Activated T-helper 1 cell treated with anti-CD3 and anti-CD28 coated beads, Interleukin-2, amount 50 U/mL, for 16 hours (primary cell): ENCODE measurements at regions not wholly inside any gene's neighbourhood (a gene's known extent, or its start where the extent isn't known, plus 50 kb on each side); places are given as distances from the start of the nearest gene placed in this dataset.

Experiments
- DNase-seq, 2 donors: peaks; one replicate each; pipeline ENCODE4 v3.0.0-alpha.2; 2020; ENCODE audit warnings: low read depth in 1 of 2, low spot score in 1 of 2

DNA sequence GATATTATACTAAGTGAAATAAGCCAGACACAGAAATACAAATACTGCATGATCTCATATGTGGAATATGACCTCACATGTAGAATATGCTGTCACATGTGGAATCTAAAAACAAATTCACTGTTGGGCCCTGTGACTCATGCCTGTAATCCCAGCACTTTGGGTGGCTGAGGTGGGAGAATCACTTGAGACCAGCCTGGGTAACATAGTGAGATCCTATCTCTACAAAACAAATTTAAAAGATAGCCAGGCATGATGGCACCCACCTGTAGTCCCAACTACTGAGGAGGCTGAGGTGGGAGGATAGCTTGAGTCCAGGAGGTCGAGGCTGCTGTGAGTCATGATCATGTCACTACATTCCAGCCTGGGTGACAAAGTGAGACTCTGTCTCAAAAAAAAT lies 160.3 kb downstream of the PTEN start:
- no peak for DNase-seq

DNA sequence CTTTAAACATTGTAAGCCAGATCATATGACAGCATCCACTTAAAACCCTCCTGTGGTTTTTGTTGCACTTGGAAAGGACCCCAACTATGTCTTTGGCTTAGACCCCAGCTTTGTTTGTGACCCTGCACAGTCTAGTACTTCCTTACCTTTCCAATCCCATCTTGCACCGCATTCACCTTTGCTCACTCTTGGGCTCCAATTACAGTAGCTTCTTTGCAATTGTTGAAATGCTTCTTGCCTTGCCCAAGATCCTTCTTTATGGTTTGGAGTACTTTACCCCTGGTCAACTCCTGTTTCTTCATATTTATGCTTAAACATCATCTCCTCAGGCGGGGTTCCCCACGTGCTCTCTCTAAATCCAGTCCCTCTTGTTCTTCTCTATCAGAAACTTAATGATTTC lies 162.6 kb downstream of the PTEN start:
- DNase-seq: no peak

DNA sequence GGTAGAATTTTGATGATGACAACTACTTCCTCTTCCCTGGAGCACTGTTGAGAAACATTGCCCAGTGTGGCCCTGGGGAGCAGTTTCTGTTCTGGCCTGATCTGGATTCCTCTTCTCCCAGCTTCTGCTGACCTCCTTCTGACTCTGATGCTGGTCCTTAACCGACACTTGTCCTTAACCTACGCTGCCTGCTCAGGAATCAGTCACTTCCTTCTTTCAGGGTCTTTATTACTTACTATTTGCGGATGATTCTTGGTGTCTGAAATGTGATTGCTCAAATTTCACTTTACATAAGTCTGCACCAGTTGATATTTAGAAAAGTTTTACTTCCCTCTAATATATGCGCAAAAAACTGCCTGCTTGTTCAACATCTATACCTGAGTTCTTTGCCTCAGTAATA lies 164.1 kb downstream of the PTEN start:
- DNase-seq: no peak

DNA sequence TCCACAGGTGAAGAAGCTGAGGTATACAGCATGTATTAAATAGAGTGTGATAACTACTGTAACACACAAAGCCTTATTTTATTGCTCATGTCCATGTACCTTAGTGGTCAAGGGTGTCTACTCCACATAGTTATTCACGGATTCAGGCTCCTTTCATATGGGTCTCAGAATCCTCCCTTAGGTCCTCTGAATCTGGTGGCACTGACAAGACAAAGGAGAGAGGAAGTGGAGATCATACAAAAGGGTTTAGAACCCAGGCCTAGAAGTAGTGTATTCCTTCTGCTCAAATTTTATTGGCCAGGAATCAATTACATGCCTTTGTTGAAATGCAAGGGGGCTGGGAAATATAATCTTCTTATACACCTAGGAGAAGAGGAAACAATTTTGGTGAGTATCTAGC lies 164.6 kb downstream of the PTEN start:
- DNase-seq: no peak

DNA sequence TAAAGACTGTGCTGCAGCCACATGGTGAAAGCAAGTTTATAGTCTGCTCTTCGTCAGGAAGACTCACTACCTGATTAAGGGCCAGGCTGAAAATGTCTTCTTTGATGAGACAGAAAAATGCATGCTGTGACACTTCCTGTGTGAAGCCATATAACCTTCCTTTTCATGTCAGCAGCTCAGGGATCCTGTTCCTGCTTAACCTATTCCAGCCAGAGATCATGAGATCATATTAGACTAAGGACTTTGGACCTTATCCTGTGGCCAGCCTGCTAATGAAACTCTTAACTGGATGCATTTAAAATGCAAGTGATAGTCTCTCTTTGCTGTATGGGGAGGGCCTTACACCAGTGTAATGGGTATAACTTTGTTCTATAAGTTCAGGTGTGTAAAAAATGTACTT lies 165.2 kb downstream of the PTEN start:
- no peak for DNase-seq

DNA sequence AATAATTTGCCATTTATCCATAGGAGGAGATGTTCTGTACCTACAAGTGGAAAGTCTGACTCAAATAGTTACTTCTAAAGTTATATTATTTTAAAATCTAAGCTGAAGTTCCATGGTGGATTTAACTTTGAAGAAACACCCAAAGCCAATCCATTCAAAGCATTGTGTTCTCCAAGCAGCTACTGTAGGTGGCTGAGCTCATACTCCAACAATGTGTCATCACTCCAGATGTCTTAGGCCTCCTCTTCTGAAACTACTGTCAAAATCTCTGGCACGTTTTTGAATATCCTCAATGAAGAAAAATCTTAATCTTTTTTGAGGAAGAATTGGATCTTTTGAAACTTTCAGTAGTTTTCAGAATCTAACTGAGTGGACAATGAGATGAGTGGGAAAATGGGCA lies 169.1 kb downstream of the PTEN start:
- DNase-seq: no peak

DNA sequence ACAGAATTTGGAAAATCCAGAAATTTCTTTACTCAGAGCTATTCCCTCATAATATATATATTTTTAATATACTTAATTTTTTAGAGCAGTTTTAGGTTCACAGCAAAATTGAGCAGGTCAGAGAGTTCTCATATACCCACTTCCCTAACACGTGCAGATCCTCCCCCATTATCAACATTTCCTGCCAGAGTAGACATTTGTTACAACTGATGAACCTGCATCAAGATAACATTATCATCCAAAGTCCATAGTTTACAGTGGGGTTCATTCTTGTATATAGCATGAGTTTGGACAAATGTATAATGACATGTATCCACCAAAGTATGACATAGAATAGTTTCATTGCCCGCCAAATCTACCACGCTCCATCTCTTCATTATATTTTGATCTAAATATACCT lies 170.0 kb downstream of the PTEN start:
- no peak for DNase-seq

DNA sequence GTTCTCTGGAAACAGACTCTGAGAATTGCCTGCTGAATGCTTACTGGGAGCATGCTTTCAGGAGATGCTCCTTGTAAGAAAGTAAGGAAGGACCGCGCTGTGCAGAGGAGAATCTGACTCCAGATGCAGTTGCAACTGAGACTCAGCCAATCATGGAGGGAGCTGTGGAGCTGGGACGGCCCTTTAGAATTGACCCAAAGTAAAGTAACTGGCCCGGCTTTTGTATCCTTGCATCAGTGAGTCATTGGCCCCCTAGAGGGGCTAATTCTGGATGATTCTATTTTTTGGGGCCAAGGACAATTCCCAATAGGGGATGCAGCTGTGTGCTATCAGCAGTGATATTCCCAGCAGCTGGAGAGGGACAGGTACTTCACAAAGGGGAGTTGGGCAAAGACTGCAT lies 170.4 kb downstream of the PTEN start:
- DNase-seq: no peak

DNA sequence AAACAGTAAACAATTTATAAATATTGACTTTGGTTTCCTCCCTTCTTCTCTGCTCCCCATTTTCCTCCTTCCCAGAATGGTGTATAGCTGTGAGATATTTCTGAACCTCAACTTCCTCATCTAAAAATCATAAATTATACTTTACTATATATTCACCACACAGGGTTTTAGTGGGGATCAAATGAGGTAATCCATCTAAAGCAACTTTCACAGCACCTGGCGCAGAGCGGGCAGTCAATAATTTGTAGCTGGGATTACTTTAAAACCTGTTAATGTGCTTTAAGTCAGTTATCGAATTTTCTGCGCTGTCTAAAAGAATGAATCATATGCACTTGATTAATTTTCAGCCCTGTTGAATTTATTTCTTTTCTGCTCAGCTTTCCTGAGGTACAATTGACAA lies 172.7 kb downstream of the PTEN start:
- DNase-seq: no peak

DNA sequence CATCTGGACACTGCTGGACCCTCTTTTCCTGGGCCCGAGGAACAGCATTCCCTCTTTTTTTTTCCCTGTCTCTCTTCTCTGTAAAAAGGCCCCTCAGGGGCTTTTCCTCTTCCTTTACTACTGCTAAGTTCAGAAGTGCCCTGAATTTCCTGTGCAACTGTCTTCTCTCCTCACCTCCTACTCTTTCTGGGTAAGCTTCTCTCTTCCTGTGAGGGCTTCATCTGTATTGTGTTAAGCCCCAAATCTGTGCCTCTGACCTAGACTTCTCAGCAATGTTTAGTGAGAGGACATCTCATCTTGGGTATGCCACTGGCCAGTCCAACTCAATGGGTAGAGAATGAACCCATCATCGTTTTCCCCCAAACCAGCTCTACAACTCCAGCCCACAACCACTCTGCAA lies 174.2 kb downstream of the PTEN start:
- no peak for DNase-seq

DNA sequence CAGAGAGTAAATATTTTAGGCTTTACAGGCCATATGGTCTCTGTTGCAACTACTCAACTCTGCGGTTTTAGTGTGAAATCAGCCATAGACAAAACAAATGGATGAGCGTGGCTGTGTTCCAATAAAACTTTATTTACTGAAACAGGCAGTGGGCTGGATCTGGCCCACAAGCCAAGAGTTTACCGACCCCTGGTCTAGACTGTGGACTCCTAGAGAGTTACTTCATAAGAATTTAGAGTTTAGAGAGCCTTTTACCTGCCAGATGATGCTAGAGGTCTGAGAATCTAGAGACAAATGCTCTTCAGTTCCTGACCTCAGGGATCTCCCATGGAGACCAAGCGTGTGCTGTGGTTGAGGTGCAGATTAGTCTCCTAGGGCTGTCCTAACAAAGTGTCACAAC lies 174.8 kb downstream of the PTEN start:
- DNase-seq: no peak

DNA sequence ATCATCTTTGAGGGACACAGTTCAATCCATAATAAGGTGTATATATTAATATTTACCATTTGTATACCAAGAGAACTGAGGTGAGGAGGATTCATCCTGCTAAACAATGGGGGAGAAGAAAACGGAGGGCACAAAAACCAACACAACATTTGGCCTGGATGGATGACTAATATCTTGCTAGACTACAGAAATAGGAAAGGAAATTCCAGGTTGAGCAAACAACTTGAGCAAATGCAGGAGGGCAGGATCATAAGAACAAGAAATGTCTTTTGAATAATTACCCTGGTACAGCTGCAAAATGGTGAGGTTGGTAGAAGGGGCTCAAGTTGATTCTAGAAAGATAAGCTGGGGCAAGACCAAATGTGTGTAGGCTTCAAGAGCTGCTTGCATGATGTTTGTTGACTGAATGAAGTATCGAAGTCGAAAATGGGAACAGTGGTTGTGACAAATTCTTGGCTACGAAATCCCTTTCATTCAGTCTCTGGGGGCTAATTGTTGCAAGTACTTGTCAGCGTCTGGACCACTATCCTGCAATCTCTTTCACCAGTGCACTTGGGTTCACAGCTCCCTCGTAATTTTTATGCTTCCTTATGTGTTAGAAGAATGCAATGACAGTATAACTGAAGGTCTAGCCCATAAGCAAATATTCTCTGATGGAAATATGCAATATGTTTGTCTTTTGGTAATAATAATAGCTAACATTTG lies 176.2 kb downstream of the PTEN start:
- no peak for DNase-seq

DNA sequence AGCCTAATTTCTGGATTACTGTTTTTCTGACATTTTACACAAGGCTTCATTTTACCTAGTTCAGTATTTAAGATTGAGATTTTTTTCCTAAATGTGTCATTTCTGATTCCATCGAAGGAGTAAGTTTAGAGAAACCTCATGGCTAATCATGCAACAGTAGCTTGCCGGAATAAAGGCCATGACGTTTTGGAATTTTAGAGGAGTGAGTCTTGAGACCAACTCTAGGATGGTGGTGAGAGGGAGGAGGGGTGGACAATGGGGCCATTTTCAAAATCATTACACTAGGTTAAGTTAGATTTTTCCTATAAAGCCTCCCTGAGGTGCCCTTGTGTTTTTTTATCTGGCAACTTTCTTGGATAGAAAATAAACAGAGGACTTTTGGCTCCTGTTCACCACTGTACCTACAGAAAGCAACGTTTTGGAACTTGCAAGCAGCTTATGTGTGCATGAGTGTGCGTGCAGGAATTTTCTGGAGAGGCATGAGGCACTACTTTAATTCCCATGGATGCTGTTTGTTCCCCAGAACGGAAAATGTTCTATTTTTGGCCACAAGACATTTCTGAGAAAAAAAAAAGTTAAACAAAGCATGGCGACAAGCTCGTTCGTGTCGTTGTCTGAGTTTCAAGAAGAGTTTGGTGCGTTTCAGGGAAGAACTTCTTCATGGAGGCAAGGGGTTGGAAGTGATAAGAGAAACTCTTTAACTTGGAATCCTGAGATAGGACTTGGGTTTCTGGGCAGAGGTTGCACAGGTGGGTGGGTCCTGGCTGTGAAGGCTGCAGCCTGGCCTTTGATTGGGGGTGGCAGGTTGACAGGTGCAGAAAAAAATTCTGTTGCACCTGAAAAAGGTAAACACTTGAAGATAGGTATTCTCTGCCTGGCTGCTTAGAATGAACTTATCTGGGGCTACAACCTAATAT lies 178.1 kb downstream of the PTEN start:
- no peak for DNase-seq

DNA sequence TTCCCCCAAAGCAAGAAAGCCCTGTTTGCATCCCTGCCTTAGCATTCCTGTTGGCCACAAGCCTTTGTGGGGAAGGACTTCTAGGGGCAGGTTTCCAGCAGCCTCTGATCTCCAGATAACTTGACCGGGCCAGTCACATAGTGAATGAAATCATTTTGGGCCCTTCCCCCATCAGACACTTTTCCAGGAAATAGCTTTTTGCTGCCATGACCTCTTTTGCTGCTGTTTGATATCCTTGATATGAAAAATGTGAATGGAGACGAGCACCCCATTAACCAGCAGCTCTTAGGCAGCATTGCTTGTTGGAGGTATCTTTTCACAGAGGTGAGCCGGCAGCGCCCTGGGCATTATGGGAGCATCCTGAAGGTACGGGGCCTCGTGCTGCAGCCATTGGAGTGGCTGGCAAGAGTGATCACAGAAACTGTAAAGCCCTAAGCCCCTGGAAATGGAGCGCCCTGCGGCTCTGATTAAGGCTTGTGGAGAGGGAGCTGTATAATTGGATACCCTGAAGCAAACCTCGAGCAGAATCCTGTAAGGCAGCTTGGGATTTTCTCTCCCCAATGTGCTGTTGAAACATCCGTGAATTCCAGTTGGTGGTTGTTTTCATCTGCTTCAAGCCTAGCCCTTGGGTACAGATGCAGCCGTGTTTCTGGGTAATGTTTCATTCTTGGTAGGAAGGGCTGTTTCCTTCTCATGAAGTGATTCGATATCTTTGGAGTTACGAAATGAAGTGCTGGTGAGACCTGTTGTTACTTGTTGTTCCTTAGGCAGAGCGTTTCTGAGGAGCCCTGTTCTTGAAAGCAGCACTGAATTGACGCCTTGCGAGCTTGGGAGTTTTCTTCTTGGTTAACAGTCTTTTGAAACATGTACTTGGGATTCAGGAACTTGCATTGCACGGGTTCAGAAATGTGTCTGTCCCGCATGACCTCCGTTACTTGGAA lies 179.0 kb downstream of the PTEN start:
- no peak for DNase-seq

DNA sequence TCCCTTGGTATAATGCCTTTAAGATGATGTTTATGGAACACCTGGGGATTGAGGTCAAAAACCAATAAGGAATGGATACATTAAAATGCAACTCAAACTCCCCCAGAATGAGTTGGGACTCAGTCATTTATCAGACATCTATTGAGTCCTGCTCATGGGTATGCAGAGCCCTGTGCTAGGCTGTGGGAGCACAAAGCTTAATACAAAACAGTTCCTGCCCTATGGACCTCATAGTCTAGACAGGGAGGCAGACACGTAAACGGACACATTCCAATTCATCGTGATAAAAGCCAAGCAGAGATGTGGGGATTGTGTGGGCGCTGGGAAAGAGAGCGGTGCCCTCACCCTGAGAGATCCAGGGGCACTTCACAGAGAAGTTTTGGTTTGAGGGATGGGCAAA lies 181.7 kb downstream of the PTEN start:
- no peak for DNase-seq

DNA sequence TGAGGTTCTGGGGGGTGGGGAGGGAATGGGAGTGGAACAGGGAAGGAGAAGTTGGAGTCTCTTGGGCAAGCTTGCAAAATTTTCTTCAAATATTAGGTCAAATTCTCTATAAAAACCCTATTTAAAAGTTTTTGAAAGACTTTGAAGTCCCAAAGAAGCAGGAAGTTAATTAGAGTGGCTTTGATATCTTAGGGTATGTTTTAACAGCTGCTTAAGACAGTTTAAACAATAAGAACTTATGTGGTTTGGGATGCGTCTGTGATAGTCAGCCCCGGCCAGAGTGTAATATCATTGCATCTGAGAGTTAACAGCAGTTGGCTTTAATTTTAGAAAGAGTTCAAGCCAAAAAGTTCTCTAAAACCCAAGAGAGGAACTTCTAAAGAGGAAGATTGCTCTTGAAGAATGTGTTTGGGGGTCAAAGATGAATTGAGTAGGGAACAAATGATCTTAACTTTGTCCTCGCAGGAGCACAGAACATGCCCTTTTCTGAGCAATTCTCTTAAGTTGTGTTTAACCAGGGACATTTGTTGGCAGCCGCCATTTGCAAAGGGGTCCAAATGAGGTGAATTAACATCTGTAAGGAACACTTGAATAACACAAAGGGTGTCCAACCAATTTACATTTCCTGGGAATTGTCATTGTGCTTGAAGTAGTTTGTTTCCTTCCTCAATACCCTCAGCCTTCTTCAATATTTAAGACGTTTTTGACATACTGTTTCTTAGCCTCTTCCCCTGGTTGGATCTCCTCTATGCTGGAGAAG lies 182.4 kb downstream of the PTEN start:
- no peak for DNase-seq

DNA sequence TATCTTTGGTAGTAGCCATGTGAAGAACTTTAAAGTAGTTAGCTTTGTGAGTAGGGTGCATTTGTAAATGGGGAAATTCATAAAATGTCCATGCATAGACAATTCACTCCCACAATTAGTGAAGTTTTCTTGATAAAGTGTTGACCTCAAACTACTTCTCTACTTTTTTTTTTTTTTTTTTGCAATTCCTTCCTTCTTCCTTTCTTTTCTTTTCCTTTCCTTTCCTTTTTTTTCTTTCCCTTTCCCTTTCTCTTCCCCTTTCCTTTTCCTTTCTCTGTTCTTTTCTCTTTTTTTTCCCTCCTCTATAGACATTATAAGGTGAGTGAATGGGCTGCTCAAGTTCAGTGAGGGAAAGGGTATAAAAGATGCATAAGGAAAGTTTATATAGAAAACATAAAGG lies 184.2 kb downstream of the PTEN start:
- DNase-seq: no peak

DNA sequence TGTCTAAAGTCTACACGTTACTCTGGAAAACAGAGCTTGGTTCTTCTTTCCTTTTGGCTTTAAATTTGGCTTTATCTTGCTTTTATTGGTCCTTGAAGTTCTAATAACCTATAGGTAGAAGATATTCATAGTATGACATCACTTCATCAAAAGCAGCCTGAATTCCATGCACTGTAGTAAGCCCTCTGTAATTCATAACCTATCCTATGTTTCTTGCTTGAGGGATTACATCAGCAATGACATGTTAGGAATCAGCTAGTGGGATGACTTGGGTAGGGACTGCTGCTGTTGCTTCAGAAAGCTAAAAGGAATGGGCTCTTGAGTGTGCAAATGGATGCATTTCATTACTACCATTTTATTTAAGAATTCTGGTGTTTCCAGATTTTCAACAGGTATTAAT lies 184.9 kb downstream of the PTEN start:
- no peak for DNase-seq

DNA sequence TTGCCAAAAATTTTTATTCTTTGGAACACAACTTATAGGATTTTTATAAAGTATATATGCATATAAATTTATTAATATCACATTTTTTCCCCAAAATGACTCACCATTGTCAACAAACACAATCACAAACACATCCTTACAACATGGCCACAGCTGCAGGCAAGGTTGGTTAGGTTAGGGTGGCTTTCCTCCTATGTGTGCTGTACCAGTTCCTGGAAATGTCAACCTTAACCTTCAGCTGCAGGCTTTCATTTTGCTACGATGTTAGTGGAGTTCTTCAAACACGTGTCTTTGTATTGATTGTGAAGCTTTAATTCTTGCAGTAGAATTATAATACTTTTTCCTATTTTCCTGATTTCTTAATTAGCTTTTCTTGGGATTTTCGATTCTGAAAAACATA lies 185.8 kb downstream of the PTEN start:
- no peak for DNase-seq

DNA sequence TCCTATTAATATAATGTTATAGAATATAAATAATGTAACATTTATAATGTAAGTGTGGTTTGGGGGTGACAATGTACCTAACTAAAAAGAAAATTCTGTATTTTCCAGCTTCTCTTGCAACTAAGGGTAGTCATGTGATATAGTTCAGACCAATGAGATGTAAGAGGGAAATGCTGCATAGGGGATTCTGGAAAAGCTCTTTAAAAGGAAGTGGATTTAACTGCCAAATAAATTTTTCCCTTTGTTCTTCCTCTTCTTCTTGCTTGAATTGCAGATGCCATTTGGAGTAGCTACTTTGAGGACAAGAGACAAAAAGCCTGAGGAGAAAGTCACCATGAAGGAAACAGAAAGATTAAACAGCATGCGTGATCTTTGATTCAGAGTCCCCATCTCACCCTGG lies 194.3 kb downstream of the PTEN start:
- DNase-seq: no peak

DNA sequence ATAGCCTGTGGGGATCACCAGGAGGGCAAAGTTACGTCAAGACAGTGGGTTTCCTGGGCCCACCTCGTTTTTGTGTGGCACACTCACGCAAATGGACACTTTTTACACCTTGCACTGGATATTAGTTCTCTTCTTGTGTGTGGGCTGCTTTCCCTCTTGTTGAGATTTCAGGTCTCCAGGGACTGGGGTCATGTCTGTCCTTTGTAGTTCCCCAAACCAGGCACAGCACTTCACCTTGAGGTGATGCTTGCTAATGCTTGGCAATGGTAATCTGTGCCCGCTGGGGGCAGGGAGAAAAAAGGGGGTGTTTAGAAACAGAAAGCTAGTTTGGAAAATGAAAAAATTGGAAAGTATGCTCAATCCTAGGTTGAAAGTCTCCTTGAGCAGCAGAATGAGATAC lies 195.3 kb downstream of the PTEN start:
- no peak for DNase-seq
